ENCODE measurements at regions not wholly inside any gene's neighbourhood (a gene's known extent, or its start where the extent isn't known, plus 50 kb on each side); places are given as distances from the start of the nearest gene placed in this dataset.

GRCh38 chr15:31822463-31822862, 207.9 kb upstream of the CHRNA7 start:
- TF ChIP-seq ZNF335 (tag by site-specific recombination; conservative IDR thresholded peaks at IDR 0.05) = no peak
- no peak for TF ChIP-seq ZNF785 (tag by site-specific recombination; IDR thresholded peaks at IDR 0.05)
- TF ChIP-seq, protein P1, sequence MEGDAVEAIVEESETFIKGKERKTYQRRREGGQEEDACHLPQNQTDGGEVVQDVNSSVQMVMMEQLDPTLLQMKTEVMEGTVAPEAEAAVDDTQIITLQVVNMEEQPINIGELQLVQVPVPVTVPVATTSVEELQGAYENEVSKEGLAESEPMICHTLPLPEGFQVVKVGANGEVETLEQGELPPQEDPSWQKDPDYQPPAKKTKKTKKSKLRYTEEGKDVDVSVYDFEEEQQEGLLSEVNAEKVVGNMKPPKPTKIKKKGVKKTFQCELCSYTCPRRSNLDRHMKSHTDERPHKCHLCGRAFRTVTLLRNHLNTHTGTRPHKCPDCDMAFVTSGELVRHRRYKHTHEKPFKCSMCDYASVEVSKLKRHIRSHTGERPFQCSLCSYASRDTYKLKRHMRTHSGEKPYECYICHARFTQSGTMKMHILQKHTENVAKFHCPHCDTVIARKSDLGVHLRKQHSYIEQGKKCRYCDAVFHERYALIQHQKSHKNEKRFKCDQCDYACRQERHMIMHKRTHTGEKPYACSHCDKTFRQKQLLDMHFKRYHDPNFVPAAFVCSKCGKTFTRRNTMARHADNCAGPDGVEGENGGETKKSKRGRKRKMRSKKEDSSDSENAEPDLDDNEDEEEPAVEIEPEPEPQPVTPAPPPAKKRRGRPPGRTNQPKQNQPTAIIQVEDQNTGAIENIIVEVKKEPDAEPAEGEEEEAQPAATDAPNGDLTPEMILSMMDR (tag by site-specific recombination; IDR thresholded peaks at IDR 0.05) = no peak

Measured in HEK293 (cell line).